ENCODE measurements at regions not wholly inside any gene's neighbourhood (a gene's known extent, or its start where the extent isn't known, plus 50 kb on each side); places are given as distances from the start of the nearest gene placed in this dataset.

GRCh38 chr1:185656663-185657062 is 77.5 kb upstream of the HMCN1 start:
- TF ChIP-seq POLR2A (IDR thresholded peaks at IDR 0.05) (no peak), CTCF (IDR thresholded peaks at IDR 0.05) (no peak)
